Upper lobe of right lung (tissue), 1 donor: ENCODE measurements at regions not wholly inside any gene's neighbourhood (a gene's known extent, or its start where the extent isn't known, plus 50 kb on each side); places are given as distances from the start of the nearest gene placed in this dataset.
"Not testable (repeated sequence)": the region's sequence is repeated elsewhere in the genome, so short reads cannot be mapped to it uniquely, and the experiment has no call there.

Experiments
- ATAC-seq: fragments of 200-7000 bp; cut with Tn5 transposase; one replicate; pipeline ENCODE4 v1.9.1; 2020; ENCODE audit warnings: mild to moderate bottlenecking, moderate library complexity
- DNase-seq: peaks from one replicate; pipeline ENCODE4 v3.0.0-alpha.2; 2020
- H3K27ac ChIP-seq: fragments of 200-600 bp; one replicate; pipeline ENCODE4 v1.8.0; 2022
- H3K27me3 ChIP-seq: fragments of 200-600 bp; one replicate; pipeline ENCODE4 v1.8.0; 2022; ENCODE audit warnings: mild to moderate bottlenecking
- H3K36me3 ChIP-seq: fragments of 200-600 bp; one replicate; pipeline ENCODE4 v1.8.0; 2022
- H3K4me1 ChIP-seq: fragments of 200-600 bp; one replicate; pipeline ENCODE4 v1.8.0; 2022
- H3K4me3 ChIP-seq: fragments of 200-600 bp; one replicate; pipeline ENCODE4 v1.8.0; 2022; ENCODE audit warnings: mild to moderate bottlenecking
- H3K9me3 ChIP-seq: fragments of 200-600 bp; one replicate; pipeline ENCODE4 v1.8.0; 2022
- intact Hi-C: fragments of 100-400 bp; cut with DNase I; formaldehyde crosslinking; loops from one replicate; pipeline ENCODE4 v1.11.0; 2022
- TF ChIP-seq, protein P1 (sequence below): fragments of 200-600 bp; IDR thresholded peaks from one replicate; pipeline ENCODE4 v1.8.0; 2022; ENCODE audit warnings: antibody characterized with exemption
- donor health status: DM: no; HTN: yes; CAD: no; lungs with severe emphysema.

- no peaks in the 10 kb centered on the region for H3K27me3 ChIP-seq
- H3K27ac ChIP-seq: no peak overlapping the region
- ATAC-seq (no peak), DNase-seq (no peak)
- TF ChIP-seq, protein P1, sequence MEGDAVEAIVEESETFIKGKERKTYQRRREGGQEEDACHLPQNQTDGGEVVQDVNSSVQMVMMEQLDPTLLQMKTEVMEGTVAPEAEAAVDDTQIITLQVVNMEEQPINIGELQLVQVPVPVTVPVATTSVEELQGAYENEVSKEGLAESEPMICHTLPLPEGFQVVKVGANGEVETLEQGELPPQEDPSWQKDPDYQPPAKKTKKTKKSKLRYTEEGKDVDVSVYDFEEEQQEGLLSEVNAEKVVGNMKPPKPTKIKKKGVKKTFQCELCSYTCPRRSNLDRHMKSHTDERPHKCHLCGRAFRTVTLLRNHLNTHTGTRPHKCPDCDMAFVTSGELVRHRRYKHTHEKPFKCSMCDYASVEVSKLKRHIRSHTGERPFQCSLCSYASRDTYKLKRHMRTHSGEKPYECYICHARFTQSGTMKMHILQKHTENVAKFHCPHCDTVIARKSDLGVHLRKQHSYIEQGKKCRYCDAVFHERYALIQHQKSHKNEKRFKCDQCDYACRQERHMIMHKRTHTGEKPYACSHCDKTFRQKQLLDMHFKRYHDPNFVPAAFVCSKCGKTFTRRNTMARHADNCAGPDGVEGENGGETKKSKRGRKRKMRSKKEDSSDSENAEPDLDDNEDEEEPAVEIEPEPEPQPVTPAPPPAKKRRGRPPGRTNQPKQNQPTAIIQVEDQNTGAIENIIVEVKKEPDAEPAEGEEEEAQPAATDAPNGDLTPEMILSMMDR: no peak
- H3K9me3 ChIP-seq: no peaks in the 10 kb centered on the region
- no peak overlapping the region for H3K4me3 ChIP-seq
- no peaks in the 10 kb centered on the region for H3K36me3 ChIP-seq
- intact Hi-C loops: no loop called here
- H3K4me1 ChIP-seq: no peaks in the 10 kb centered on the region
These were observed 87.6 kb upstream of the SGK1 start for GRCh38 chr6:134405386-134406087.

DNA sequence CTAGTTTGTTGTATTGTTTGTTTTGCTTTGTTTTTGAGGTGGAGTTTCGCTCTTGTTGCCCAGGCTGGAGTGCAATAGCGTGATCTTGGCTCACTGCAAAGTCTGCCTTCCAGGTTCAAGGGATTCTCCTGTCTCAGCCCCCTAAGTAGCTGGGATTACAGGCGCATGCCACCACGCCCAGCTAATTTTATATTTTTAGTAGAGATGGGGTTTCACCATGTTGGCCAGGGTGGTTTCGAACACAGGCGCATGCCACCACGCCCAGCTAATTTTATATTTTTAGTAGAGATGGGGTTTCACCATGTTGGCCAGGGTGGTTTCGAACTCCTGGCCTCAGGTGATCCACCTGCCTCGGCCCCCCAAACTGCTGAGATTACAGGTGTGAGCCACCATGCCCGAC lies 85.4 kb upstream of the SGK1 start:
- H3K9me3 ChIP-seq, ATAC-seq, H3K27me3 ChIP-seq, H3K27ac ChIP-seq, H3K36me3 ChIP-seq, H3K4me3 ChIP-seq, H3K4me1 ChIP-seq, DNase-seq, intact Hi-C loops: not testable (repeated sequence)

DNA sequence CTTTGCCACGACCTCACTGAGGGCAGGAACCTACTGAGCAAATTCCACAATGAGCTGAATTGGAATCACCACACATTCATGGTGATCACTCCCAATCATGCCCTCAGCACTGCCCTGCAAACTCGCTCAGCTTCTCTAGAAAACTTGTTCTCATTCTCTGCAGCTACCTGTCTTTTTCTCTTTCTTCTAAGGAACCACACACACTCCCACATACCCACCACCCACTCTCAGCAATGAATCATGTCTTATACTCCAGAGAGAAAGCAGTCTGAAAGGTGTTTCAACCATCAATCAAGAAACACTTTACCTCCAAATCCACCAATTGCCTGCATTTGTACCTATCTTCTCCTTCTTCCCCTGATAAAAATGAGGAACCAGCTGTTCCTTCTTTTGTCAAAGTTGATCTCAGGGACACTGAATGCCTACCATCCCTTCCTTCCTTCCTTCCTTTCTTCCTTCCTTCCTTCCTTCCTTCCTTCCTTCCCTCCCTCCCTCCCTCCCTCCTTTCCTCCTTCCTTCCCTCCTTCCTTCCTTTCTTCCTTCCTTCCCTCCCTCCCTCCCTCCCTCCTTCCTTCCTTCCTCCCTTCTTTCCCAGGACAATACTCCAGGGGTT lies 84.6 kb upstream of the SGK1 start:
- Histone ChIP-seq H3K36me3 (no peaks in the 10 kb centered on the region), H3K27me3 (no peaks in the 10 kb centered on the region), H3K27ac (no peak overlapping the region), H3K4me1 (no peaks in the 10 kb centered on the region), H3K4me3 (no peak overlapping the region), H3K9me3 (no peaks in the 10 kb centered on the region)
- no peak for ATAC-seq
- intact Hi-C loops: no loop called here
- TF ChIP-seq, protein P1: no peak
- DNase-seq: no peak

- no peaks in the 10 kb centered on the region for H3K36me3 ChIP-seq
- H3K27ac ChIP-seq: no peak overlapping the region
- H3K27me3 ChIP-seq: no peaks in the 10 kb centered on the region
- H3K9me3 ChIP-seq: no peaks in the 10 kb centered on the region
- H3K4me3 ChIP-seq: no peak overlapping the region
- no peaks in the 10 kb centered on the region for H3K4me1 ChIP-seq
- intact Hi-C loops: no loop called here
- no peak for ATAC-seq
- no peak for DNase-seq
- TF ChIP-seq, protein P1: no peak
These were observed 83.0 kb upstream of the SGK1 start for GRCh38 chr6:134400941-134401340.

DNA sequence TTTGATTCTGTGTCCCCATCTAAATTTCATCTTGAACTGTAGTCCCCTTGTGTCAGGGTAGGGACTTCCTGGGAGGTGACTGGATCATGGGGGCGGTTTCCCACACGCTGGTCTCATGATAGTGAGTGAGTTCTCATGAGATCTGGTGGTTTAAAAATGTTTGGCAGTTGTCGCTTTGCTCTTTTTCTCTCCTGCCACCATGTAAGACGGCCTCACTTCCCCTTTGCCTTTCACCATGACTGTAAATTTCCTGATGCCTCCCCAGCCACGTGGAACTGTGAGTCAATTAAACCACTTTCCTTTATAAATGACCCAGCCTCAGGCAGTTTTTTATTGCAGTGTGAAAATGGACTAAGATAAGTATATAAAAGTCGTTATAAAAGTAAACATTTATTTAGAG lies 80.5 kb upstream of the SGK1 start:
- Histone ChIP-seq H3K4me3 (no peak overlapping the region), H3K9me3 (no peaks in the 10 kb centered on the region), H3K27ac (no peak overlapping the region), H3K36me3 (no peaks in the 10 kb centered on the region), H3K4me1 (no peaks in the 10 kb centered on the region), H3K27me3 (no peaks in the 10 kb centered on the region)
- intact Hi-C loops: no loop called here
- ATAC-seq (peak; percentile 87), DNase-seq (no peak)
- TF ChIP-seq, protein P1: no peak

DNA sequence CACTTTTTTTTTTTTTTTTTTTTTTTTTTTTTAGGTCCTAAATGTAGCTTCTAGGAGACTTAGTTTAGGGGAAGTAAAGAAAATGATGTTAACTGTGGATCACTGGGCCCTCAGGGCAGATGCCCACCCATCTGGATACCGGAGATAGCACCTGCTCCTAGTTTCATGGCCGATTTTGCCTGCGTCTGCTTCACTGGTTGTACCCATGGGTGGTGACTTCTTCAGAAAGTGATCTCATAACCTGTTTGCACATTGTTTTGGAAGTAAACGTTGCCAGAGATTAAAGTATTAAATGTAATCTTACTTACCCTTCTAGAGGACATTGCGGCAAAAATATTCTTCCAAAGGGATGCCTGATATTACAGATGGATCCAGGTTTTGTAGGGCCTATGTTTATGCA lies 79.8 kb upstream of the SGK1 start:
- TF ChIP-seq, protein P1: no peak
- no peak overlapping the region for H3K4me3 ChIP-seq
- intact Hi-C loops: no loop called here
- H3K27ac ChIP-seq: no peak overlapping the region
- ATAC-seq: no peak
- H3K27me3 ChIP-seq: no peaks in the 10 kb centered on the region
- H3K4me1 ChIP-seq: no peaks in the 10 kb centered on the region
- H3K36me3 ChIP-seq: no peaks in the 10 kb centered on the region
- H3K9me3 ChIP-seq: no peaks in the 10 kb centered on the region
- DNase-seq: no peak
